Amygdala (tissue), 56 donors: ENCODE measurements at regions not wholly inside any gene's neighbourhood (a gene's known extent, or its start where the extent isn't known, plus 50 kb on each side); places are given as distances from the start of the nearest gene placed in this dataset.
"Not testable (repeated sequence)": the region's sequence is repeated elsewhere in the genome, so short reads cannot be mapped to it uniquely, and the experiment has no call there.

Experiments used
- DNase-seq, 56 donors: peaks; one replicate each; lab custom pipeline; 2025; lab: John Stamatoyannopoulos, UW

DNA sequence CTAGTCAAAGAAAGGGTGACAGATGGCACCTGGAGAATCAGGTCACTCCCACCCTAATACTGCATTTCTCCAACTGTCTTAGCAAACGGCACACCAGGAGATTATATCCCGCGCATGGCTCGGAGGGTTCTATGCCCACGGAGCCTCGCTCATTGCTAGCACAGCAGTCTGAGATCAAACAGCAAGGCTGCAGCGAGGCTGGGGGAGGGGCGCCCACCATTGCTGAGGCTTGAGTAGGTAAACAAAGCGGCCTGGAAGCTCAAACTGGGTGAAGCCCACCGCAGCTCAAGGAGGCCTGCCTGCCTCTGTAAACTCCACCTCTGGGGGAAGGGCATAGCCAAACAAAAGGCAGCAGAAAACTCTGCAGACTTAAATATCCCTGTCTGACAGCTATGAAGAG, 268.1 kb upstream of the GRM3 start:
- not testable (repeated sequence) for DNase-seq

DNA sequence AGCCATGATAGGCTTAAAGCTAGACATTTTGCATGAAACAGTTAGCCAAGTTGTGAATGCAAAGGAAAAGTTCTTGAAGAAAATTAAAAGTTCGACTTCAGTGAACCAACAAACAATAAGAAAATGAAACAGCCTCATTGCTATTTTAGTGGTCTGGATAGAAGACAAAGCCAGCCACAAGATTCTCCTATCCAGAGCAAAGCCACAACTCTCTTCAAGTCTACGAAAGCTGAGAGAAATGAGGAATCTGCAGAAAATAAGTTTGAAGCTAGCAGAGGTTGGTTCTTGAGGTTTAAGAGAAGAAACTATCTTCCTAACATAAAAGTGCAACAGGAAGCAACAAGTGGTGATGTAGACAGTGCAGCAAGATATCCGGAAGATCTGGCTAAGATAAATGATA, 271.4 kb upstream of the GRM3 start:
- DNase-seq = no peak

DNA sequence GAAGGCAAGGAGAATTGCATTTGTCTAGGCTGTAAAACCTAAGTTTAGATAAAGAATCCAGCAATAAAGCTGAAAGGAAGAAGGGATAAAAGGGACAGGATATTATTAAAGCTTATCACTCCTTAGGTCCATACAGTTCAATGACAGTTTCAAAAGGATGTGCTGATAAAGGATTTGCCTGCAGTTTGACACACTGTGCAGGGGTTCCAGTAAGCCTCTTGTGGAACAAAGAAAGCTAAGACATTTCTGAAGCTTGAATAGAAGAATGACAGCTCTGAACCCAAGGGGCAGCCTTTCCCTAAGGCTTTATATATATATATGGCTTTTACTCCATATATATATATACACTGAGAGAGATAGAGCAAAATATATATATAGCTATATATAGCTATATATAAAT, 276.8 kb upstream of the GRM3 start:
- DNase-seq = no peak

DNA sequence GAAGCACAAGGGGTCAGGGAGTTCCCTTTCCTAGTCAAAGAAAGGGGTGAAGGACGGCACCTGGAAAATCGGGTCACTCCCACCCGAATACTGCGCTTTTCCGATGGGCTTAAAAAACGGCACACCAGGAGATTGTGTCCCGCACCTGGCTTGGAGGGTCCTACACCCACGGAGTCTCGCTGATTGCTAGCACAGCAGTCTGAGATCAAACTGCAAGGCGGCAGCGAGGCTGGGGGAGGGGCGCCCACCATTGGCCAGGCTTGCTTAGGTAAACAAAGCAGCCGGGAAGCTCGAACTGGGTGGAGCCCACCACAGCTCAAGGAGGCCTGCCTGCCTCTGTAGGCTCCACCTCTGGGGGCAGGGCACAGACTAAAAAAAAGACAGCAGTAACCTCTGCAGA, 303.3 kb upstream of the GRM3 start:
- not testable (repeated sequence) for DNase-seq

DNA sequence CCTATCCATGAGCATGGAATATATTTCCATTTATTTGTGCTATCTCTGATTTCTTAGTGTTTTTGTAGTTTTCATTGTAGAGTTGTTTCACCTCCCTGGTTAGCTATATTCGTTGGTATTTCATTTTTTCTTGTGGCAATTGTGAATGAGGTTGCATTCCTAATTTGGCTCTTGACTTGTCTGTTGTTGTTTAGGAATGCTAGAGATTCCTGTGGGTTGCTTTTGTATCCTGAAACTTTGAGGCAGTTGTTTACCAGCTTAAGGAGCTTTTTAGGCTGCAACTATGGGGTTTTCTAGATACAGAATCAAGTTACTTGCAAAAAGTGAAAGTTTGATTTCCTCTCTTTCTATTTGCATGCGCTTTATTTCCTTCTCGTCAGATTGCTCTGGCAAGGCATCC, 304.7 kb upstream of the GRM3 start:
- no peak for DNase-seq

DNA sequence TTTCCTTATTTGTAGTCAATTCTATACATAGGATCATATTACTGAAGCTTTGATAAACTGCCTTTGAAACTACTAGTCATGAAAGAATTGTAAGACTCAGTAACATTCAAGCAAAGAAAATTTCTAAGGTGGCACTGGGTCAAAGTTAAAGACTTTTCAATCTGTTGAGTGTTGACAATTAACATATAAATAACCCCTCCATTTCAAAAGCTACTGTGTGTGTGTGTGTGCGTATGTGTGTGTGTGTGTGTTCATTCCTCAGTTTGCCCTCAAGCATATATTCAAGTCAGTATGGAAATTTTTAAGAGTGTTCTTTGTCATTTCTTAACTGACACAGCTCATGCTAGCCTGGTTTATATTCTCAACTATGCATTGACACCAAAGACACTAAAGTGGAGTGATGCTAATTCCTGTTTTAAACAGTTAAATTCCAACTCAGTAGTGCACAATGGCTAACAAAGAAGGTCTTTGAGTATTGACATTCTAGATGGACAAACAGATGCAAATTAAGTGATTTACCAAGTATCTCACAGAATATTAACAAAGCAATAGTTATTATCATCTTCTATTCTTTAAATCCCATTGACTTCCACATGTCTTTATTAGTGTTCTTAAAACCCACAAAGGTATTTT, 314.8 kb upstream of the GRM3 start:
- no peak for DNase-seq

DNA sequence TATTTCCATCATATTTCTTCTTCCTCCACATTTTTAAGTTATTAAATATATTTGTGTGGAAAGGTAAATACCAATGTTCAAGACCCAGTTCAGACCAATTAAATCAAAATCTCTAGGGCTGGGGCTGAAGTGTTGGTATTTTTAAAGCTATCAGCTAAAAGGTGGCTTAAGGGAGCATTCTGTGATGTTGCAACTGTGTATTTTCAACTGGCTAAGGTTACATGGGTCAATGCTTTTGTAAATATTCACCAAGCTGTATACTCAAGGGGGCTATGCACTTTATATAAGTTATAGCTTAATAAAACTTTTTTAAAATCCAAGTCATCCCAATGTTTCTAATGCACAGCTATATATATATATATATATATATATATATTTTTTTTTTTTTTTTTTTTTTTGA, 316.9 kb upstream of the GRM3 start:
- DNase-seq = no peak

DNA sequence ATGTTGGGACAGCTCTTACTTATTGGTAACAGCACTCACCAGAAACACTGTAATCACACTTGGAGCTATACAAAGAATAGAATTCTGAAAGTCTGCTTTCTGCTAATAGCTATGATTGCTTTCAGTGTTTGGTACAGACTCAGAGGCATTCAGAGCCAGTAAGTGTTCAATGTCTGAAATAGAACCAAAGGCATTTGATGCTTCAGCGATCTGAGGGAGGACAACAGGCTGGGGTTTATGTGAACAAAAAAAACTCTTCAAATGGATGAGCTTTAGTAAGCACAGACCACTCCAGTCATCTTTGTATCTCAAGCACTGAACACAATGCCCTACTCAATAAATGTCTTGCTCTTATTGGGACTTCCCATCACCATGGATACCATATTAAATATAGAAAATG, 322.8 kb upstream of the GRM3 start:
- DNase-seq = peak in 1 of 56 donors; percentile 0

DNA sequence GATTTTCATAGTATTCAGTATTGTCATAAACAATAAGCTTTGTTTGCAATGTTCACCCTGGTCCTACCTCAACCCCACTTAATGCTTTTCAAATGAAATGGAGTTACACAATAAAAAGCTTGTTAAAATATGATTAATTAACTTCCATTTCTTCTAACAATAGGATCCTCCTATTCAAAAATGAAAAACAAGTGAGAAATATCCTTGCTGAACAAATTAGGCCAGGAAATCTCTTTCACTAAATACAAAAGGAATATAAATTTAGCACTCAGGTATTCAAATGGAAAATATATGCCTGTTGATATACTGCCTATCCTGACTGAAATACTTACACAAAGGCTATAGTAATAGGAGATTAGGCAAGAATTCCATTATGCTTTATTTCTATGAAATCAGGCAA, 323.4 kb upstream of the GRM3 start:
- DNase-seq = no peak

DNA sequence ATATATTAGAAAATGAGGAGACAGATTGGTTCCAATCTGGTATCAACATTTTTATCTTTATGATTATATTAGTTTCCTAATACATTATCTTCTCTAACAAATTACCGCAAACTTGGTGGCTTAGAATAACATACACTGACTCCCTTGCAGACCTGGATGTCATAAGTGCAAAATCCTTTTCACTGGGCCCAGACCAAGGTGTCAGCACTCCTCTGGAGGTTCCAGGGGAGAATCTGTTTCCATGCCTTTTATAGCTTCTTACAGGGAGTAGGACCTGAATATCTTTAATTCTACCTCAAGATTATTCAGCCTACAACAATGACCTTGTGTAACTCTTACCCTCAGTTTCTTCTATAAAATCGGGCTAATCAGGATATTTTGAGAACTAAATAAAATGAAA, 329.9 kb upstream of the GRM3 start:
- DNase-seq = no peak

DNA sequence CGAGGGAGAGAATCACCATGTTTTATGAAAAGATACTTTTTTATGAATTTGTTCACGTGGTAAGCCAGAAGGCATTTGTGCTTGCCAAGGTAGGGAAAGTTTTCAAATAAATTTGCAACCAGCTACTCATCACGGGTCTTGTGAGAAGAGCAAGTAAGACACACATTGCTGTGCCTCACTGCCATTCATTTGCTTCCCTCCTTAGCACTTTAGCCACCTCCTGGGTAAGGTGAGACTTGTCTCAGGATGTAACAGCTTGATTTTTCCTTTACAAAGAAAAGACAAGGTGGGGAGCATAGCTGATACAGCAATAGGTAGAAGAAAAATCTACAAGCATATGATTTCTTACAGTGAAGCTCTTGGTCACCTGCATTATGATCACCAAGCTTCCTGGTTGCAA, 342.4 kb upstream of the GRM3 start:
- no peak for DNase-seq

DNA sequence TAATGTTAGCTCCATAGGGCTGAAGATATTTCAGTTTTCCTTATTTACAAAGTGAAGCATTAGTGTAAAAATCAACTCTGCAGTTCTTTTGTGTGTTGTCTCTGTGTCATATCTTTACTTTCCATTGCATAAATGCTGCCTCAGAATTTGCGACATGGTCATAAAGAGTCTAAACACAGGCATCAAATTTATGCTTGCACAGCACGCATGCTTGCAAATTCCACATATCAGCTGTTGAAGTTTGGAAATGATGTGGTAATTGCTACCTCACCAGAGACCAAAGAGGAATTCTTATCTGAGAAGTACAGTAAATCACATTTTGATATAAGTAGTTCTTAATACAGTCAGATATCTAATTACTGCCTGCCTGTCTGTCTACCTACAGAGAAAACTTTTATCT, 348.2 kb upstream of the GRM3 start:
- no peak for DNase-seq

DNA sequence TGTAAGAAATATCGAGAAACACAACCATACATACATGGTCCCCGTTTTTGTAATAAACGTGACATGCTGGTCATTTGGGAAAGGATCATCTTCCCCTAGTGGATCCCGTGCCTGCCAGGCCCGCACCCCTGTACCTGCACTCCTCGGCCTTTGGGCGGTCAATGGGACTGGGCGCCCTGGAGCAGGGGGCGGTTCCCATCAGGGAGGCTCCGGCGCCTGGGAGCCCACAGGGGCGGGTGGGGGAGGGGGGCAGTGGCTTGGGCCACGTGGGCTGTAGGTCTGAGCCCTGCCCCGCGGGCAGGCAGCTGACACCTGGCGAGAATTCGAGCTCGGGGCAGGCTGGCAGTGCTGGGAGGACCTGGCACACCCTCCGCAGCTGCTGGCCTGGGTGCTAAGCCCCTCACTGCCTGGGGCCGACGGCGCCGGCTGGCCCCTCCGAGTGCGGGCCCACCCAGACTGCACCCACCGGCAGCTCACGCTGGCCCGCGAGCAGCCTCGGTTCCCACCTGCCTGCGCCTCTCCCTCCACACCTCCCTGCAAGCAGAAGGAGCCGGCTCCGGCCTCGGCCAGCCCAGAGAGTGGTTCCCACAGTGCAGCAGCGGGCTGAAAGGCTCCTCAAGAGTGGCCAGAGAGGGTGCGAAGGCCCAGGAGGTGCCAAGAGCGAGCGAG, 361.6 kb upstream of the GRM3 start:
- no peak for DNase-seq

DNA sequence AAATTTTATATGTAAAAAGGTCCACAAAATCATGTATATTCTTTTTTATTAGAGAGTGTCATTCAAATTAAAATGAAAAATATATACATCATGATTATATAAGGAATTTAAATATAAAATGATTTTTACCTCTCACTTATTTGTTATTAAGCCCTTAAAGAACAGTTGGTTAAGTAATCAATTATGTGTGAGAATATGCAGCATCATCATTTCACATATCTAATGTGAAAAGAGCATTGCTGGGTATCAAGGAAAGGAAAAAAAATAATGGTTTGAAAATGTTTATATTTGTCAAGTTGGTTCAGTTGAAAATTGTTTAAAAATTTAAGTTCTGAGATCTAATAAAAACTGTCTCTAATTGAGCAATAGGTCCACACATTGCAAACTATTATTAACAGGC, 363.6 kb upstream of the GRM3 start:
- no peak for DNase-seq

DNA sequence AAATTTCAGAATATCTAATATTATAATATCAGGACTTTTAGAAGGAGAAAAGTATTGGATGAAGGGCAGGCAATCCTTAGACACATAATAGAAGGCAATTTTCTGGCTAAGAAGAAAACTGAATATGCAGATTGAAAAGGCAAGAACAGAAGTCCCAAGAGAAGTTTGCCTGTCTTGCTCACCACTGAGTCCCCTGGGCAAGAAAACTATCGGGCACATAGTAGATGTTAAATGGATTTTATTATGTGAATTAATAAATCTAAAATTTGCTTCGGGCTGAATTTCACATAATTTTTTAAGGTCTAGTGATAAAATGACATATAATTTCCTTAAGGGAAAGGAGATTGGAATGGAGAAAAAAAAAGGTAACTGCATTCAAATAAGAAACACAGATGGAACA, 380.9 kb upstream of the GRM3 start:
- DNase-seq = no peak

DNA sequence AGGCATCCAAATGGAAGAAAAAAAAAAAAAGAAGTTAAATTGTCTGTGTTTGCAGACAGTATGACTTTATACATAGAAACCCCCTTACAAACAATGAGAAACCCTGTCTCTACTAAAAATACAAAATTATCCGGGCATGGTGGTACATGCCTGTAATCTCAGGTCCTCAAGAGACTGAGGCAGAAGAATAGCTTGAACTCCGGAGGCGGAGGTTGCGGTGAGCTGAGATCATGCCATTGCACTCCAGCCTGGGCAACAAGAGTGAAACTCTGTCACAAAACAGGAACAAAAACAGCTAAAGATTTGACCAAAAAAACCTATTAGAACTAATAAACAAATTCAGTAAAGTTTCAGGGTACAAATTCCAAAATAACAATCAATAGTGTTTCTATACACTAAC, 385.8 kb upstream of the GRM3 start:
- DNase-seq = no peak

DNA sequence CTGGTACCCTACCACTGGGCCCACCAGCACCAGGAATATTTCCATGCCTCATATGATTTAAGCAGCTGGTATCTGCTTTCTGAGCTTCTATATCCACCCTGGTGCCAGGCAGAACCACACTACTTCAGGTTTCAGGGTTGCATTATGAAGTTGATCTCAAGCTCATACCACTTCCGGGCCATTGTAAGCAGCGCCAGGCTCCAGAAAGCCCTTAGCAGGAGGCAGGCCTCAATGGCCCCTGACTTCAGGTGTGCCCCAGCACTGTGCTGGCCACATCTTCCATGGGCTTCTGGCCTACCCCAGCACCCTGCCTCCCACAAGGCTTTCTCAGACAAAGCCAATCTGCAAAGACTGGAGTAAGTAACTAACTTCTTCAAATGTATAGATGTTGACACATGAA, 391.3 kb upstream of the GRM3 start:
- DNase-seq = no peak

DNA sequence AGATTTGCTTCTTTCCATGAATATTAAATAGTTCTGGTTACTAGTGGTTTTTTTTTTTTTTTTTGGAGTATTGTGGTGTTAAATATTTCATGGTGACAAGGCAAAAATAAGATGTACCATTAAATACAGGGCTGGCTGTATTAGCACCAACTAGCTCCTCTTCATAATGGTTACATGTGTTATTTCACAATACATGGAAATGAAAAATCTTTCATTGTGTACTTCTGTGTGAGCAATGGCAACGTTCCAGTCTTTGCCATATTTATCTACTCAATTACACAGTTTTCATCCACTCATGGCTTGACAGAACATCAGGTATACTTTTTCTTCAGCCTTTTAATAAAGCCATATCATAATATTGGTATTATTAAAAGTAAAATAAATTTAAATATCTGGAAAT, 394.7 kb upstream of the GRM3 start:
- DNase-seq = no peak

DNA sequence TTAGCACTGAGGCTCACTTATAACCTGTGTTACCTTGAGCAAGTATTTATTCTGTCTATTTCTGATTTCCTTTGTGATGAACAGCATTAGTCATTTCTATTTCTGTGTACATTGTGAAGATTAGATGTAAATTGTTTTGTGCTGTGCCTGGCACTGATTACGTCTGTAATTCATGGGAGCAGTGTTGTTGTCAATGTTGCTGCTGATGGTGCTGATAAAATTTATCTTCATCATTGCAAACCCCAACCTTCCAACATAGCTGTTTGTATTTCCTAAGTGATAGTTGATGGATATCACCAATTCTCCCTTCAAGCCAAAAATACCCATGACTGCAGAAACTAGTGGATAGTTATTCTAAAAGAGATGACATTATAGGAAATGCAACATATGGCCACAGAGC, 400.5 kb upstream of the GRM3 start:
- DNase-seq = no peak

DNA sequence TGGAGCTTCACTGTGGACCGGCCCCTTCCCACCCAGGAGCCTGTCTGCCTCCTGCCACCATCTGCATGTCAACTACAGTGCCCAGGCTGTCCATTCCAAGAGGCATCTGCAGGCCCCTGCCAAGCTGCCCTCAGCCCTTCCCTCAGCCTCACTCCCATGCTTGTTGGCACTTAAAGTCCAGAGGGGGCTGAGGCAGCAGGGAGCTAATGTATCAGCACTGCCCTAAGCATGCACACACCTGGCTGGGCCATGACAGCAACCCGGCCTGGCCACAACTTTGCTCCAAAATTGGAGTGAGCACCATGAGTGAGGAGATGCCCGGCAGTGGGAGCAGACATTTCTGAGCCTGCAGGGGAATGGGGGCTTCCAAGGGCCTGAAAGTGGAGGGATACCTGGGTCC, 417.5 kb upstream of the GRM3 start:
- no peak for DNase-seq

DNA sequence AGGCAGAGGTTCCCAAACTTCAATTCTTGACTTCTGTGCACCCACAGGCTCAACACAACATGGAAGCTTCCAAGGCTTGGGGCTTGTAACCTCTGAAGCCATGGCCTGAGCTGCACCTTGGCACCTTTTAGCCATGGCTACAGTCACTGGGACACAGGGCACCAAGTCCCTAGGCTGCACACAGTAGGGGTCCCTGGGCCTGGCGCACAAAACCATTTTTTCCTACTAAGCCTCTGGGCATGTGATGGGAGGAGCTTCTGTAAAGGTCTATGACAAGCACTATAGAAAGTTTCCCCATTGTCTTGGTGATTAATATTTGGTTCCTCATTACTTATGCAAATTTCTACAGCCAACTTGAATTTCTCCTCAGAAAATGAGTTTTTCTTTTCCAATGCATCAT, 420.9 kb upstream of the GRM3 start:
- no peak for DNase-seq

DNA sequence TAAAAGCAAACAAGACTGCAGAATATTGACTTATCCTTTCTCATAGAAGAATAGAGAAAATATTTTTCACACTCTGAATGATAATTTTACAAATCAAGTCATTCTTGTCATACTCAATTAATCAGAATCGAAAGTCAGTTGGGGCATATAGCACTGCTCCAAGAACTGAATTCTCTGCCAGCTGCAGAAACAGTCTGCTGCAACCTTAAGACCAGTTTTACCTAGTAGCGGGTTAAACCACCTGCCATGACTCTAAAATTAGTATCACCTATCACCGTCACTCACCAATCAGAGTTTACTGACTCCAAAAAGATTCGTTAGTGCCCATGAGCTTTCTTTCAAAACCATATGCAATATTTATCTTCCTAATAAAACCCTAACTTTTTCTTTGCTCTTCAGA, 429.0 kb upstream of the GRM3 start:
- no peak for DNase-seq

DNA sequence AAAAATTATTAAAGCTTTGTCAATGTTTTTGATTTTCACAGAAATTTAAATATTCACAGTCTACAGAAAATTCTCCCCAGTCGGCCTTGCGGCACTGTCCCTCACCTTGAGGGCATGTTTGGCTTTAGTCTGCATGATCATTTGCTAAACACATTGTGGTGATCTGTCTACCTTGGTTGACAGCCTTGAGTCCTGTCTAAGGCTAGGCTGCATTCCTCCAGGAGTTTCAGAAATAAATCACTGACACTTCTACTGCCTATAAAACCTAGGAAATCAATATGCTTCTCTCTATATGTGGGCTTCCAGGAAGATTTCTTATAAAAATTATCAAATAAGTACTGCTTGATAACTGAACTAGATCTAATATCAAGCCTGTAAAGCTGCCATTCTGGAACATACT, 430.7 kb upstream of the GRM3 start:
- no peak for DNase-seq
